GM18499 (cell line): ENCODE measurements at regions not wholly inside any gene's neighbourhood (a gene's known extent, or its start where the extent isn't known, plus 50 kb on each side); places are given as distances from the start of the nearest gene placed in this dataset.

ENCODE experiments used
- ATAC-seq: cut with Tn5 transposase; IDR thresholded peaks from one replicate; pipeline ENCODE4 v1.9.1; 2021; ENCODE audit warnings: moderate number of reproducible peaks; ENCODE audit not compliant: insufficient read depth, unreplicated experiment

GRCh38 chr6:166877906-166878305 lies 78.4 kb downstream of the RNASET2 start:
- no peak for ATAC-seq

DNA sequence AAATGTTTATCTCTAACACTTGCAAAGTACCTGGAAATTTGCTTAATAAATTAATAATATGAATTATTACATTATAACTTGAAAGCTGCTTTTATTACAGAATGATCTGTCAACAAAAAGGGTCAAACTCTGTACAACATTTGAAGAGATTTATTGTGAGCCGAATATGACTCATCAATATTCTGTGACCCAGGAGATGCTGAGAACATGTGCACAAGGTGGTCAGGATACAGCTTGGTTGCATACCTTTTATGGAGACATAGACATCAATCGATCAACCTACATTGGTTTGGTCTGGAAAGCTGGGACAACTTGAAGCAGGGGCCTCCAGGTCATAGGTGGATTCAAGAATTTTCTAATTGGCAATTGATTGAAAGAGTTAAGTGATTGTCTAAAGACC lies 79.0 kb downstream of the RNASET2 start:
- ATAC-seq, result no peak

DNA sequence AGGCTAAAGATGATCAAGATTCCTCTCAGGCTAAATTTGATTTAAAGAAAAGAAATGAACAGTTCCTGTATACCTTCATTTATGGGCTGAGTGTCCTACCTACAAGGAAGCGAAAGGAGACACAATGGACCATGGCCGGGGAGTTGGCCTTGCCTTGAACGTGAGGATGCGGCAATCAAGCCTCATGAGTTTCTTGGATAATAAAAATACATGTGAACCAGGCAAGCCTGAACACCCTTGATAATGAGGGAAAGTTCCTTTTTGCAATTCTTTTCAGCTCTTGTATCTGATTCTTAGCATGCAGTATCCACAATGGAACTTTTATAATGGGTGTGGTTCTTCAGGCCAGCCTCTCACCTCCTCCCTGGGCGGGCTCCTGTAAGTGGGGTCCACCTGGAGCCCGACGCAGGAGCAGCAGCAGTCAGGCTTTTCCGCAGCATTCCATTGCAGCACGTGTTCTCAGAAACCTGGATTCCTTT lies 83.8 kb downstream of the RNASET2 start:
- no peak for ATAC-seq

DNA sequence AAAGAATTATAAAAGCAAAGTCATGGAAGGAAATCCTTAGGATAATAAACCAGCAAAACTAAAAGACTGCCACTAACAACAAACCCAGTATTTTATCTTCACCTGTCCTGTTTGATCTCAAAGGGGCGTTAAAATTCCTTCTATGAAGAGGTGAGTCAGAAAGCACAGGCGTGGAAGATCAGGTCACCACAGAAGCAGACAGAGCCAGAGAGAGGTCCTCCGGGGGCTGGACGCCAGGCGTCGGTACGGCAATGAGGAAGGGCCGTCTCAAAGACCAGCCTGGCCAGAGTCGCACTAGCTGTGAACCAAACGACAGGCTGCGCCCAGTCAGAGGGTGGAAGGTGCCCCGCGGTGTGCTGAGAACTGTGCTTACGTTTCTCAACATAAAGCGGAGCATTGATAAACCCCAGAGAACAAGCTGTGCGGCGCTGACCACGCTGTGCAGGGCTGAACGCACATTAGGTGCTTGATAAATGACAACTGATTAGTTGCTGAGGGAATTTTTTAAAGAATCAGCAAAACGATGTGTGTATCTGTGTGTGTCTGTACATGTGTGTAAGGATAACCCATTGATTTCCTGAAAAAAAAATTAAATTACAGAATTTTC lies 85.6 kb downstream of the RNASET2 start:
- no peak for ATAC-seq

DNA sequence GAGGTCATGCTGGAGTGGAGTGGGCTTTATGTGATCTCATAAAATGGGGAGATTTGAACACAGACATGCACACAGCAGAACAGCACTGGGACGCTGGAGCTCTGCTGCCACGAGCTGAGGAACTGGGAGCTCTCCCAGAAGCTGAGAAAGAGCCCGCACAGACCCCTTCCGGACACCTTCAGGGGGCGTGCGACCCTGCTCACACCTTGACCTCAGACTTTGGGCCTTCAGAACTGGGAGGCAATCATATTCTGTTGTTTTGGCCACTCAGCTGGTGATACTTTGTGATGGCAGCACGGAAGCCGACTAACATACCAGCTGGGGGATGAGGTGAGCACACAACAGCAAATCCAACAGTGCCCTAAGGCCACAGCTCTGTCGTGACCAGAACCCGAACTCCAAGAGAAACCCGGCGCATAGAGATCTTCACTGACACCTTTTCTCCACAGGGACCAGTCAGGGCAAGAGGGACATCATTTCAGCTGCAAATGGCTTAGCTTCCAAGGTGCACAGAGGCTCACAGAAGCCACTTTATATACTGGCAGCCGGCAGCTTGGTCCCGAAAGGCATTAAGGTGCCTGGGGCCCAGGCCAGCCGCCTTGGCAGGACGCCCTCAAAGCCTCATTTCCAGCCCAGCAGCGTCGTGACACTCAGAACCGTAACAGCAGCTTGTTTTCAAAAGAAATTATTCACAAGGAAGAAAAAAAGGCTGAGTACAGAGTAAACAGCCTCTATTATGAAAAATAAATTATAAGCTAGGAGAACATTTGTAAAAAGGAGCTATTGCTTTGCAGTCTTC lies 89.3 kb downstream of the RNASET2 start:
- ATAC-seq, result no peak

DNA sequence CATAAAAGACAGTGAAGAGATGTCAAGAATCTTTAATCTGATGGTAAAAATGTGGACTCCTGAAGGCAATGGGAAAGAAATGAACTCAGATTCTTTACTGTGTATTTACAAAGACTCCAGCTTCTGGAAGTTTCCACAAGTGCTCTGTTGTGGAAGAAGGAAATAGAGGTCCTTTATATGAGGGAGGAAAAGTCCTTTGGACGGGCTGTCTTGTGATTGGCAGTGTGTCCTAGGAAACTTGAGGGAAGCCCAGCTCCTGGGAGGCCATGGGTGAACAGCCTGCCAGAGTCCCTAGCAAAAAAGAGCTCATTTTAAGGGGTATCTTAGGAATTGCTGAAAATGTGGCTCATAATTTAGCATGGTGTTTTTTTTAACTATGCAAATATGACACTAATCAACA lies 92.0 kb downstream of the RNASET2 start:
- ATAC-seq, result no peak

DNA sequence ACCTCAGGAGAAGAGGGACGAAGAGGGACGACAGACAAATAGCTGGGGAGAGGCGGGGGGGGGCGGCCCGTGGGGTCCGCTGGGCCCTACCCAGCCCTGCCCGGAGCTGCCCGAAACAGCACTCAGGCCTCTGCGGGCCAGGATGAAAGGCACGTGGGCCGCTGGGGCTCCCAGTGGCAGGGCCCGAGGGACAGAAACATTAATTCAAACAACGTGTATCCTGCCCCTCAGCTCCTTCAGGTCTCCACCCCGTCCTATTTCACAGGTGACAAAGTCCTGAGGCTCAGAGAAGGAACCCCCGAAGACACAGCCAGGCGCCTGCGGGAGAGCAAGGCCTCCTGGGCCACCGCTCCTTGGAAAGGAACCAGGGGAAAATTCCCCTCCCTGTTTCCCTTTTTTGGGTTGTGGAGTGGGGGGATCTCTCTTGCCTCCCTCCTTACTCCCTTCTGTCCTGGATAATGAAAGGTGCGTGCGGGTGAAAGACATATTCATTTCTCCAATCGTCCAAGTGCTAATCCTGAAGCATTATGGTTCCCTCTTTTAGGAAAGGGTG lies 93.3 kb downstream of the RNASET2 start:
- no peak for ATAC-seq

GRCh38 chr6:166862287-166862977 lies 93.9 kb downstream of the RNASET2 start:
- no peak for ATAC-seq

DNA sequence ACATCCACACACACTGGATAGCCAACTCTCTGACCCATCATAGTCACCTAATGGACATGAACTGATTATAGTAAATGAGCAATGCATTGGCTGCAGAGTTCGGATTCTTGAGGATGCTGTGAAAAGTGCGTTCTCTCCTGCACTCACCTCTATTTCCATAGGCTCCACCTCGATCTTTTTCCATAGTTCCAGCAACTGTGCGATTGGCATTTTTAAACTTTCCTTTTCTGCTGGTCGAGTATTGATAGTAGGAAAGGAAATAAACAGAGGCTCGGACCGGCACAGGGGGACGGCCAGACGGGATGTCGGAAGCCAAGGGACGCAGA lies 94.4 kb downstream of the RNASET2 start:
- no peak for ATAC-seq

DNA sequence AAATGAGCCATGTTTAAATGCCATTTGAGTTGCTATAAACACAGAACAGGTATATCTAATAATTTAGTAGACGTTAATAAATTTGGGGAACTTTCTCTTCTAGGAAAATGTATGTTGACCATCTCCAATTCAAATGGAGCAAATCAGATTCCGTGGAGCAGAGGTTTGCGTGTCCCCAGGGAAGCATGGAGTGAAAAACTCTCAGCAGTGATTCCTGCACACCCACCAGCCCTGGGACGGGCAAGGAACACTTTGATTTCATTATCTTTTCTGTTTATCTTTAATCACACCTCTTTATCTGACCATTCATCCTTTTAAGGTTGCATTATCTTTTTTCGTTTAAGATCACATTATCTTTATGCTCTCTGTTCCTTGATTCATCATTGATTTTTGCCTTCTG lies 95.0 kb downstream of the RNASET2 start:
- ATAC-seq, result no peak

- no peak for ATAC-seq
Measured at GRCh38 chr6:166860392-166860791, 96.0 kb downstream of the RNASET2 start.

GRCh38 chr6:166855416-166855815 lies 100.9 kb downstream of the RNASET2 start:
- no peak for ATAC-seq

- no peak for ATAC-seq
Measured at GRCh38 chr6:166853371-166854325, 102.7 kb downstream of the RNASET2 start.

- ATAC-seq, result no peak
Measured at GRCh38 chr6:166852451-166852975, 103.8 kb downstream of the RNASET2 start.

DNA sequence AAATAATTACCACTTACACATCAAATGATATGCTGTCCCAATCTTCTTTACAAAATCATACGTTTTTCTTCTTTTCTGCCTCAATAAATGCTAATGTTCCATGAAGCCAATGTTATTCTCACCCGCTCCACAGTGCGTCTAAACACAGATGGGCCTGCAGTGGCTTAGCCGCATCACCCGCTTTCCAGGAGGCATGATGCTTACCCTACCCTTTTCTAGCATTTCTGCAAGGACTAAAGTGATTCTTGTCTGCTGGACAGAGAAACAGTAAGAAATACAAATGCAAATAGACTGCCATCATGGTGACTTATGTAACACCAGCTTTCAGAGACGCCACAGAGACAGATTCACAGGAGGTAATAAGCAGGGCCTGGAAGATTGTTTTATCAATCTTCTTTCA lies 104.4 kb downstream of the RNASET2 start:
- no peak for ATAC-seq

GRCh38 chr6:166851426-166851825 lies 104.9 kb downstream of the RNASET2 start:
- ATAC-seq, result no peak

DNA sequence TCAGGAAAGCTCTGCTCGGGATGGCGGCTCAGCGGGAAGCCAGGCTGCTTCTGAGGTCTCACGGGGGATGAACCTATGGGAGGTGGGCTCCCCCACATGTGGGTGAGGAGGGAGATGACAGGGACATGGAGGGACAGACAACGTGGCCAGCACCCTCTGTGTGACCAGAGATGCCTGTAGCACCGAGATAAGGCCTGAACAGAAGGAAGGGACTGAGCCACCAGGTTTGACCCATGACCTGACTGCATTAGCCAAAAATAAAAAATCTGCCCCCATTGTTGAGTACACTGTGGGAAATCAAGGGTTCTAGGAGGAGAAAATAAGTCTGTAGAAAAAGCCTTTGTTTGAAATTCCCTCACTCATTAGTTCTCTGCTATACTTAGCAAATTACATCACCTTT lies 105.7 kb downstream of the RNASET2 start:
- no peak for ATAC-seq

GRCh38 chr6:166849749-166850183 lies 106.6 kb downstream of the RNASET2 start:
- no peak for ATAC-seq

GRCh38 chr6:166848979-166849748 lies 107.2 kb downstream of the RNASET2 start:
- ATAC-seq, result no peak
